HT-29 (cell line): ENCODE measurements at regions not wholly inside any gene's neighbourhood (a gene's known extent, or its start where the extent isn't known, plus 50 kb on each side); places are given as distances from the start of the nearest gene placed in this dataset.
"Not testable (repeated sequence)": the region's sequence is repeated elsewhere in the genome, so short reads cannot be mapped to it uniquely, and the experiment has no call there.

Source experiments
- DNase-seq: peaks from one replicate; pipeline ENCODE4 v3.0.0-alpha.2; 2015; ENCODE audit warnings: low spot score

- DNase-seq = no peak
Measured at GRCh38 chr2:220764171-220764570, 807.9 kb downstream of the EPHA4 start.

GRCh38 chr2:220767591-220768255 lies 804.4 kb downstream of the EPHA4 start:
- DNase-seq = no peak

- no peak for DNase-seq
Measured at GRCh38 chr2:220775856-220776488, 796.1 kb downstream of the EPHA4 start.

GRCh38 chr2:220779076-220779475 lies 793.0 kb downstream of the EPHA4 start:
- not testable (repeated sequence) for DNase-seq

- DNase-seq = no peak
Measured at GRCh38 chr2:220779511-220779910, 792.6 kb downstream of the EPHA4 start.

- no peak for DNase-seq
Measured at GRCh38 chr2:220779931-220780330, 792.2 kb downstream of the EPHA4 start.

- no peak for DNase-seq
Measured at GRCh38 chr2:220781622-220782241, 790.4 kb downstream of the EPHA4 start.

GRCh38 chr2:220782609-220783113 lies 789.4 kb downstream of the EPHA4 start:
- no peak for DNase-seq

- no peak for DNase-seq
Measured at GRCh38 chr2:220783671-220784070, 788.4 kb downstream of the EPHA4 start.

GRCh38 chr2:220785178-220785577 lies 786.9 kb downstream of the EPHA4 start:
- DNase-seq = no peak

GRCh38 chr2:220786216-220786615 lies 785.9 kb downstream of the EPHA4 start:
- no peak for DNase-seq

- no peak for DNase-seq
Measured at GRCh38 chr2:220787251-220787650, 784.9 kb downstream of the EPHA4 start.

GRCh38 chr2:220789961-220790360 lies 782.1 kb downstream of the EPHA4 start:
- DNase-seq = no peak

- no peak for DNase-seq
Measured at GRCh38 chr2:220795705-220796104, 776.4 kb downstream of the EPHA4 start.

- no peak for DNase-seq
Measured at GRCh38 chr2:220811115-220811514, 761.0 kb downstream of the EPHA4 start.

- no peak for DNase-seq
Measured at GRCh38 chr2:220811952-220812570, 760.0 kb downstream of the EPHA4 start.

- DNase-seq = no peak
Measured at GRCh38 chr2:220814441-220814840, 757.7 kb downstream of the EPHA4 start.

- DNase-seq = no peak
Measured at GRCh38 chr2:220815698-220816097, 756.4 kb downstream of the EPHA4 start.

- no peak for DNase-seq
Measured at GRCh38 chr2:220821683-220822082, 750.4 kb downstream of the EPHA4 start.

GRCh38 chr2:220823590-220823989 lies 748.5 kb downstream of the EPHA4 start:
- DNase-seq = not testable (repeated sequence)

- no peak for DNase-seq
Measured at GRCh38 chr2:220833446-220833845, 738.7 kb downstream of the EPHA4 start.

- DNase-seq = no peak
Measured at GRCh38 chr2:220835583-220835982, 736.5 kb downstream of the EPHA4 start.
